ENCODE measurements at regions not wholly inside any gene's neighbourhood (a gene's known extent, or its start where the extent isn't known, plus 50 kb on each side); places are given as distances from the start of the nearest gene placed in this dataset.

GRCh38 chr4:116332508-116332907, 752.9 kb downstream of the TRAM1L1 start:
- Histone ChIP-seq H3K4me1 (ENCODE audit: insufficient read depth, low read length) (no peaks in the 10 kb centered on the region), H3K4me3 (ENCODE audit: low read length) (no peak overlapping the region), H3K27me3 (ENCODE audit: control insufficient read depth in 1 of 2, insufficient read depth in 2 of 2, low read length in 2 of 2) (no peaks in the 10 kb centered on the region), H3K36me3 (ENCODE audit: insufficient read depth, low read length) (no peaks in the 10 kb centered on the region), H3K9me3 (ENCODE audit: control insufficient read depth in 1 of 2, insufficient read depth in 1 of 2, low read length in 2 of 2) (no peaks in the 10 kb centered on the region), H3K27ac (ENCODE audit: low read depth in 1 of 2, low read length in 2 of 2) (no peak overlapping the region)
- no peak overlapping the region for H3K4me3 Mint-ChIP-seq
- H3K27me3 Mint-ChIP-seq: no peaks in the 10 kb centered on the region
- POLR2A ChIA-PET: no interaction called here
- no peaks in the 10 kb centered on the region for H3K4me1 Mint-ChIP-seq (ENCODE audit: low read depth)
- H3K27ac Mint-ChIP-seq: no peak overlapping the region
- H3K36me3 Mint-ChIP-seq (ENCODE audit: low read depth): no peaks in the 10 kb centered on the region
- intact Hi-C loops (cut with DNase I, micrococcal nuclease): no loop called here
- TF ChIP-seq CTCF (IDR thresholded peaks at IDR 0.05): no peak
- no peaks in the 10 kb centered on the region for H3K9me3 Mint-ChIP-seq
- CTCF ChIA-PET: no interaction called here
- DNase-seq: no peak
- ATAC-seq (ENCODE audit: poor library complexity): no peak

GRCh38 chr4:116328261-116328860, 757.0 kb downstream of the TRAM1L1 start:
- H3K9me3 Mint-ChIP-seq: no peaks in the 10 kb centered on the region
- no peak for TF ChIP-seq CTCF (IDR thresholded peaks at IDR 0.05)
- ChIA-PET CTCF (no interaction called here), POLR2A (no interaction called here)
- ATAC-seq (ENCODE audit: poor library complexity) (no peak), DNase-seq (no peak)
- no peaks in the 10 kb centered on the region for H3K27me3 Mint-ChIP-seq
- no peaks in the 10 kb centered on the region for H3K4me1 Mint-ChIP-seq (ENCODE audit: low read depth)
- no peak overlapping the region for H3K27ac Mint-ChIP-seq
- H3K4me1 ChIP-seq (ENCODE audit: insufficient read depth, low read length): no peaks in the 10 kb centered on the region
- H3K36me3 Mint-ChIP-seq (ENCODE audit: low read depth): no peaks in the 10 kb centered on the region
- no peak overlapping the region for H3K4me3 ChIP-seq (ENCODE audit: low read length)
- no peaks in the 10 kb centered on the region for H3K27me3 ChIP-seq (ENCODE audit: control insufficient read depth in 1 of 2, insufficient read depth in 2 of 2, low read length in 2 of 2)
- H3K36me3 ChIP-seq (ENCODE audit: insufficient read depth, low read length): no peaks in the 10 kb centered on the region
- H3K27ac ChIP-seq (ENCODE audit: low read depth in 1 of 2, low read length in 2 of 2): no peak overlapping the region
- H3K9me3 ChIP-seq (ENCODE audit: control insufficient read depth in 1 of 2, insufficient read depth in 1 of 2, low read length in 2 of 2): no peaks in the 10 kb centered on the region
- H3K4me3 Mint-ChIP-seq: no peak overlapping the region
- intact Hi-C loops (cut with DNase I, micrococcal nuclease): no loop called here

GRCh38 chr4:116323606-116324005, 761.8 kb downstream of the TRAM1L1 start:
- POLR2A ChIA-PET: no interaction called here
- H3K36me3 Mint-ChIP-seq (ENCODE audit: low read depth): no peaks in the 10 kb centered on the region
- H3K4me1 Mint-ChIP-seq (ENCODE audit: low read depth): no peaks in the 10 kb centered on the region
- no peak overlapping the region for H3K27ac ChIP-seq (ENCODE audit: low read depth in 1 of 2, low read length in 2 of 2)
- no peak for DNase-seq
- no peak overlapping the region for H3K4me3 ChIP-seq (ENCODE audit: low read length)
- H3K4me1 ChIP-seq (ENCODE audit: insufficient read depth, low read length): no peaks in the 10 kb centered on the region
- no peaks in the 10 kb centered on the region for H3K9me3 ChIP-seq (ENCODE audit: control insufficient read depth in 1 of 2, insufficient read depth in 1 of 2, low read length in 2 of 2)
- no peaks in the 10 kb centered on the region for H3K27me3 ChIP-seq (ENCODE audit: control insufficient read depth in 1 of 2, insufficient read depth in 2 of 2, low read length in 2 of 2)
- no peaks in the 10 kb centered on the region for H3K9me3 Mint-ChIP-seq
- ATAC-seq (ENCODE audit: poor library complexity): no peak
- H3K36me3 ChIP-seq (ENCODE audit: insufficient read depth, low read length): no peaks in the 10 kb centered on the region
- H3K27ac Mint-ChIP-seq: no peak overlapping the region
- CTCF ChIA-PET: no interaction called here
- H3K27me3 Mint-ChIP-seq: no peaks in the 10 kb centered on the region
- intact Hi-C loops (cut with DNase I, micrococcal nuclease): no loop called here
- H3K4me3 Mint-ChIP-seq: no peak overlapping the region
- no peak for TF ChIP-seq CTCF (IDR thresholded peaks at IDR 0.05)
